Fibroblast of lung (primary cell): ENCODE measurements at regions not wholly inside any gene's neighbourhood (a gene's known extent, or its start where the extent isn't known, plus 50 kb on each side); places are given as distances from the start of the nearest gene placed in this dataset.

Experiments
- EZH2 ChIP-seq: IDR thresholded peaks from 2 replicates; pipeline ENCODE4 v1.5.1; 2012; ENCODE audit warnings: low read length, control low read depth, mild to moderate bottlenecking; ENCODE audit errors: missing control alignments
- TF ChIP-seq, protein P1 (sequence below), 2 donors: IDR thresholded peaks in 1 of 2; conservative IDR thresholded peaks in 1 of 2; 1 replicate in 1 of 2; 2 replicates in 1 of 2; pipeline ENCODE4 v1.5.1; 2011 to 2012; ENCODE audit warnings: low read length in 2 of 2, control low read depth in 1 of 2, inconsistent platforms in 1 of 2, low read depth in 1 of 2, mild to moderate bottlenecking in 1 of 2

DNA sequence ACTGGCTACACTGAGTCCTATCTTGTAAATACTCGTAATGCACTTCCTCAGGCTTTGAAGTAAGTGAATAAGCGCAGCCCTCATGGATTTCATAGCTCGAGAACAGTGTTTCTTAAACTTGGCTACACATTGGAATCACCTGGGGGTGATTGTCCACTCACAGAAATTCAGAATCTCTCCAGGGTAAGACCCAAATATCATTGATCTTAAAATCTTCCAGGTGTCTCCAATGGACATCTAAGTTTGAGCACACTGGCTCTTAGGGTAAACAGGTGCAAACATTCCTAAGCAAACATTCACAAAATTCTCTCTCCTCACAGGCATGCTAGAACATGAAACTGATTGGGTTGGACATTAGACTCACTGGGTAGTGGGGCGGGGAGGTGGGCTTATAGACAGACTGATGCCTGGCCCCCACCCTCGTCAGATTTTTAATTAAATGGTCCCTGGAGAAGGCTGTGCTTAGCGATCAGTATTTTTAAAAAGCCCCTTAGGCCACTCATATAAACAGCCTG is 279.7 kb upstream of the TBL1XR1 start:
- TF ChIP-seq, protein P1, sequence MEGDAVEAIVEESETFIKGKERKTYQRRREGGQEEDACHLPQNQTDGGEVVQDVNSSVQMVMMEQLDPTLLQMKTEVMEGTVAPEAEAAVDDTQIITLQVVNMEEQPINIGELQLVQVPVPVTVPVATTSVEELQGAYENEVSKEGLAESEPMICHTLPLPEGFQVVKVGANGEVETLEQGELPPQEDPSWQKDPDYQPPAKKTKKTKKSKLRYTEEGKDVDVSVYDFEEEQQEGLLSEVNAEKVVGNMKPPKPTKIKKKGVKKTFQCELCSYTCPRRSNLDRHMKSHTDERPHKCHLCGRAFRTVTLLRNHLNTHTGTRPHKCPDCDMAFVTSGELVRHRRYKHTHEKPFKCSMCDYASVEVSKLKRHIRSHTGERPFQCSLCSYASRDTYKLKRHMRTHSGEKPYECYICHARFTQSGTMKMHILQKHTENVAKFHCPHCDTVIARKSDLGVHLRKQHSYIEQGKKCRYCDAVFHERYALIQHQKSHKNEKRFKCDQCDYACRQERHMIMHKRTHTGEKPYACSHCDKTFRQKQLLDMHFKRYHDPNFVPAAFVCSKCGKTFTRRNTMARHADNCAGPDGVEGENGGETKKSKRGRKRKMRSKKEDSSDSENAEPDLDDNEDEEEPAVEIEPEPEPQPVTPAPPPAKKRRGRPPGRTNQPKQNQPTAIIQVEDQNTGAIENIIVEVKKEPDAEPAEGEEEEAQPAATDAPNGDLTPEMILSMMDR (conservative IDR thresholded peaks at IDR 0.05 in 1 of 2, IDR thresholded peaks at IDR 0.05 in 1 of 2; ENCODE audit: low read depth in 1 of 2, low read length in 2 of 2) = no peak
- TF ChIP-seq EZH2 = no peak
